H1 (cell line): ENCODE measurements at regions not wholly inside any gene's neighbourhood (a gene's known extent, or its start where the extent isn't known, plus 50 kb on each side); places are given as distances from the start of the nearest gene placed in this dataset.

Experiments used
- CTCF ChIA-PET: fragments of 300-600 bp; sonication (Branson Sonifier 250); formaldehyde crosslinking; loops from one replicate; lab custom pipeline; 2021; ENCODE audit not compliant: partially characterized antibody; lab: Charles Lee
- POLR2A ChIA-PET: fragments of 300-600 bp; sonication (Branson Sonifier 250); formaldehyde crosslinking; loops from one replicate; lab custom pipeline; 2021; ENCODE audit warnings: inconsistent platforms; ENCODE audit not compliant: partially characterized antibody; lab: Charles Lee
- DNase-seq, 2 experiments: peaks; one replicate each; pipeline versions ENCODE4 v3.0.0 to v3.0.0-alpha.2; 2010 to 2022; ENCODE audit warnings: low spot score in 2 of 2, low read depth in 1 of 2, mixed read lengths in 1 of 2
- FAIRE-seq: peaks from 2 replicates; lab custom pipeline; 2011; peaks lifted over from hg19 to GRCh38; lab: Jason Lieb, UNC
- H2AFZ ChIP-seq: 2 replicates; pipeline ENCODE4 v1.8.1; 2012; ENCODE audit warnings: low read length, inconsistent platforms
- H2AK5ac ChIP-seq: 2 replicates; pipeline ENCODE4 v1.6.1; 2013; ENCODE audit warnings: low read depth, low read length
- H2BK120ac ChIP-seq: replicated peaks from 2 replicates; pipeline ENCODE3; 2013; ENCODE audit warnings: low read depth, low read length, inconsistent platforms
- H2BK12ac ChIP-seq: 2 replicates; pipeline ENCODE4 v1.6.1; 2013; ENCODE audit warnings: low read depth, low read length
- H2BK15ac ChIP-seq: 2 replicates; pipeline ENCODE4 v1.6.1; 2013; ENCODE audit warnings: low read length
- H2BK20ac ChIP-seq: 2 replicates; pipeline ENCODE4 v1.6.1; 2013; ENCODE audit warnings: low read length
- H2BK5ac ChIP-seq: 2 replicates; pipeline ENCODE4 v1.6.1; 2013; ENCODE audit warnings: low read depth, low read length
- H3K14ac ChIP-seq: 2 replicates; pipeline ENCODE4 v1.6.1; 2013; ENCODE audit warnings: inconsistent platforms; ENCODE audit not compliant: insufficient read length
- H3K18ac ChIP-seq: 2 replicates; pipeline ENCODE4 v1.6.1; 2013; ENCODE audit warnings: low read length; ENCODE audit errors: extremely low read depth
- H3K23ac ChIP-seq: 2 replicates; pipeline ENCODE4 v1.6.1; 2013; ENCODE audit warnings: inconsistent platforms; ENCODE audit not compliant: insufficient read length
- H3K23me2 ChIP-seq: 2 replicates; pipeline ENCODE4 v1.6.1; 2013; ENCODE audit warnings: low read depth, low read length
- H3K27ac ChIP-seq: 2 replicates; pipeline ENCODE4 v1.6.1; 2011; ENCODE audit warnings: low read depth, low read length, inconsistent platforms
- H3K27me3 ChIP-seq, 4 experiments: replicated peaks in 1 of 4; 1 replicate in 1 of 4; 2 replicates in 3 of 4; pipeline versions ENCODE4 v1.6.1 to v1.8.1; 2011 to 2013; ENCODE audit warnings: low read length in 3 of 4, mild to moderate bottlenecking in 3 of 4, inconsistent platforms in 2 of 4, mixed read lengths in 2 of 4, moderate library complexity in 1 of 4; ENCODE audit not compliant: control insufficient read depth in 3 of 4, insufficient read depth in 3 of 4; ENCODE audit errors: extremely low read depth in 1 of 4
- H3K36me3 ChIP-seq, 4 experiments: 2 replicates each; pipeline versions ENCODE4 v1.6.1 to v1.8.1; 2011 to 2013; ENCODE audit warnings: mild to moderate bottlenecking in 4 of 4, low read length in 3 of 4, moderate library complexity in 2 of 4, control low read depth in 1 of 4, inconsistent platforms in 1 of 4; ENCODE audit not compliant: insufficient read depth in 4 of 4, control insufficient read depth in 2 of 4
- H3K4ac ChIP-seq: replicated peaks from 2 replicates; pipeline ENCODE3; 2013; ENCODE audit warnings: low read length, low read depth, mixed read lengths, inconsistent platforms; ENCODE audit not compliant: insufficient read length
- H3K4me1 ChIP-seq, 4 experiments: replicated peaks in 1 of 4; 1 replicate in 1 of 4; 2 replicates in 3 of 4; pipeline versions ENCODE4 v1.6.1 to v1.8.1; 2011 to 2013; ENCODE audit warnings: low read length in 3 of 4, inconsistent platforms in 2 of 4, mixed read lengths in 1 of 4; ENCODE audit not compliant: insufficient read depth in 4 of 4, control insufficient read depth in 3 of 4
- H3K4me2 ChIP-seq, 2 experiments: 2 replicates each; pipeline versions ENCODE4 v1.6.1 to v1.8.1; 2011 to 2013; ENCODE audit warnings: low read depth in 2 of 2, low read length in 2 of 2, control low read depth in 1 of 2, inconsistent platforms in 1 of 2, mild to moderate bottlenecking in 1 of 2; ENCODE audit not compliant: insufficient read depth in 1 of 2
- H3K4me3 ChIP-seq, 4 experiments: fragments of 200-600, 300-600 bp in 1 of 4; sonication (generic), shearing (Covaris generic), sonication (Bioruptor Twin) in 1 of 4; 2 replicates each; pipeline versions ENCODE4 v1.5.1 to v1.8.1; 2011 to 2016; ENCODE audit warnings: low read length in 4 of 4, low read depth in 3 of 4, control low read depth in 2 of 4, inconsistent platforms in 2 of 4, mild to moderate bottlenecking in 2 of 4, mixed read lengths in 1 of 4, moderate library complexity in 1 of 4; ENCODE audit not compliant: insufficient read depth in 2 of 4; ENCODE audit errors: extremely low read depth in 1 of 4
- H3K56ac ChIP-seq: replicated peaks from 2 replicates; pipeline ENCODE3; 2013; ENCODE audit warnings: low read depth, mild to moderate bottlenecking, mixed read lengths, low read length, inconsistent platforms; ENCODE audit not compliant: insufficient read length
- H3K79me1 ChIP-seq: 2 replicates; pipeline ENCODE4 v1.6.1; 2013; ENCODE audit warnings: low read depth, low read length, control low read depth
- H3K79me2 ChIP-seq, 2 experiments: 2 replicates each; pipeline versions ENCODE4 v1.6.1 to v1.8.1; 2012 to 2013; ENCODE audit warnings: low read length in 2 of 2, mild to moderate bottlenecking in 2 of 2, inconsistent platforms in 1 of 2; ENCODE audit not compliant: insufficient read depth in 2 of 2, control insufficient read depth in 1 of 2
- H3K9ac ChIP-seq, 4 experiments: replicated peaks in 1 of 4; 1 replicate in 1 of 4; 2 replicates in 3 of 4; pipeline versions ENCODE4 v1.6.1 to v1.8.1; 2011 to 2013; ENCODE audit warnings: low read depth in 3 of 4, low read length in 3 of 4, control low read depth in 2 of 4, mild to moderate bottlenecking in 2 of 4, moderate library complexity in 2 of 4, inconsistent platforms in 1 of 4; ENCODE audit errors: extremely low read depth in 1 of 4
- H3K9me3 ChIP-seq, 2 experiments: 2 replicates each; pipeline versions ENCODE4 v1.6.1 to v1.8.1; 2012 to 2013; ENCODE audit warnings: mild to moderate bottlenecking in 2 of 2, moderate library complexity in 2 of 2, control low read depth in 1 of 2, inconsistent platforms in 1 of 2, low read depth in 1 of 2, low read length in 1 of 2, mixed read lengths in 1 of 2; ENCODE audit not compliant: insufficient read depth in 2 of 2
- H4K20me1 ChIP-seq, 2 experiments: replicated peaks in 1 of 2; 2 replicates each; pipeline versions ENCODE3 to v1.8.1; 2011 to 2013; ENCODE audit warnings: inconsistent platforms in 2 of 2, low read length in 2 of 2, mild to moderate bottlenecking in 1 of 2; ENCODE audit not compliant: insufficient read depth in 2 of 2, control insufficient read depth in 1 of 2
- H4K5ac ChIP-seq: 2 replicates; pipeline ENCODE4 v1.6.1; 2013; ENCODE audit warnings: low read length, low read depth, mixed read lengths, inconsistent platforms; ENCODE audit not compliant: insufficient read length
- H4K8ac ChIP-seq: 2 replicates; pipeline ENCODE4 v1.8.0; 2013; ENCODE audit warnings: mild to moderate bottlenecking, moderate library complexity, low read length, inconsistent platforms; ENCODE audit not compliant: insufficient read depth; ENCODE audit errors: extremely low read depth
- H4K91ac ChIP-seq: replicated peaks from 2 replicates; pipeline ENCODE3; 2013; ENCODE audit warnings: low read length, mixed read lengths, inconsistent platforms; ENCODE audit not compliant: insufficient read length
- EGR1 ChIP-seq: IDR thresholded peaks from 2 replicates; pipeline ENCODE4 v1.6.1; 2011; ENCODE audit warnings: low read depth, low read length, borderline replicate concordance
- EP300 ChIP-seq, 2 experiments: IDR thresholded peaks; 1 replicate in 1 of 2; 2 replicates in 1 of 2; pipeline ENCODE4 v1.6.1; 2011 to 2012; ENCODE audit warnings: low read depth in 2 of 2, low read length in 2 of 2, mild to moderate bottlenecking in 2 of 2, borderline replicate concordance in 1 of 2, inconsistent platforms in 1 of 2, moderate library complexity in 1 of 2
- FOSL1 ChIP-seq: IDR thresholded peaks from 2 replicates; pipeline ENCODE4 v1.6.1; 2011; ENCODE audit warnings: mild to moderate bottlenecking, low read depth, low read length, moderate library complexity; ENCODE audit not compliant: insufficient read depth
- GABPA ChIP-seq: IDR thresholded peaks from 2 replicates; pipeline ENCODE4 v1.6.1; 2011; ENCODE audit warnings: mild to moderate bottlenecking, low read length, moderate library complexity, borderline replicate concordance; ENCODE audit not compliant: insufficient read depth
- GTF2F1 ChIP-seq: IDR thresholded peaks from 2 replicates; pipeline ENCODE4 v1.6.1; 2012; ENCODE audit warnings: low read depth, low read length, improper control_type of control experiment, borderline replicate concordance
- JUN ChIP-seq: IDR thresholded peaks from 2 replicates; pipeline ENCODE4 v1.6.1; 2011; ENCODE audit warnings: low read depth, mild to moderate bottlenecking, improper control_type of control experiment, low read length
- JUND ChIP-seq: IDR thresholded peaks from 2 replicates; pipeline ENCODE4 v1.6.1; 2011; ENCODE audit warnings: mild to moderate bottlenecking, improper control_type of control experiment, low read length
- POLR2A ChIP-seq, 2 experiments: IDR thresholded peaks; 1 replicate in 1 of 2; 2 replicates in 1 of 2; pipeline ENCODE4 v1.6.1; 2011; ENCODE audit warnings: low read depth in 2 of 2, low read length in 2 of 2, mild to moderate bottlenecking in 2 of 2; ENCODE audit errors: control extremely low read depth in 1 of 2
- RBBP5 ChIP-seq: IDR thresholded peaks from 2 replicates; pipeline ENCODE4 v1.7.1; 2012; ENCODE audit warnings: low read depth, mild to moderate bottlenecking, inconsistent platforms, low read length, moderate library complexity, borderline replicate concordance
- SIN3A ChIP-seq, 2 experiments: IDR thresholded peaks in 1 of 2; conservative IDR thresholded peaks in 1 of 2; 2 replicates each; pipeline ENCODE4 v1.6.1; 2011 to 2012; ENCODE audit warnings: low read length in 2 of 2, improper control_type of control experiment in 1 of 2, low read depth in 1 of 2, mild to moderate bottlenecking in 1 of 2
- TAF7 ChIP-seq: optimal IDR thresholded peaks from 2 replicates; pipeline ENCODE3; 2011; ENCODE audit warnings: low read depth, mild to moderate bottlenecking, inconsistent platforms, low read length, moderate library complexity, borderline replicate concordance
- YY1 ChIP-seq: IDR thresholded peaks from 2 replicates; pipeline ENCODE4 v1.6.1; 2011; ENCODE audit warnings: low read depth, mild to moderate bottlenecking, low read length
- WGBS, 2 experiments: shearing (Covaris generic) in 1 of 2; methylation state at CpG; one replicate each; pipeline versions ENCODE4 v1.1.6 to v1.1.7; 2013 to 2015; ENCODE audit warnings: low lambda C conversion rate in 2 of 2, mixed read lengths in 2 of 2, inconsistent platforms in 1 of 2, low coverage in 1 of 2, missing lambda C conversion rate in 1 of 2; ENCODE audit not compliant: insufficient replicate concordance in 2 of 2, insufficient coverage in 1 of 2, insufficient read length in 1 of 2; ENCODE audit errors: extremely low coverage in 1 of 2, missing lambda C conversion rate in 1 of 2; 5-methylcytosine and 5-hydroxymethylcytosine counted together

DNA sequence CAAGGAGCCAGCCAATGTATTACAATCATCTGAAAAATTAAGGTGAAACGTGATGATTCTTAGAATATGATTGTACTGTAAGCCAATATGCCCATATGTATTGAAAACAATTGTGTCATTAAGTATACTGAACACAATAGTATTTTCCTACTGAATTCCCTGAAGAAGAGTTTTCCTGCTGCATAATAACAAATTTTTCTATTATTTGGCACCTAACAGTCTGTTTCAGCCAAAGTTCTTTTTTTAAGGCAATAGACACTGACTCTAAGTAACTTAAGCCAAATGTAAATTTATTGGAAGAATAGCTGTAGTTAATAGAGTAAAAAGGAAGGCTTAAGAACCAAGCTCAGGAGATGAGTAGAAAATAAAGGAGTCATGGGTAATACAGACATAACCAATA is 220.6 kb downstream of the PPP4R3C start:
- H3K27ac ChIP-seq = no peak overlapping the region
- H2BK12ac ChIP-seq = no peak overlapping the region
- no peak overlapping the region for H2AK5ac ChIP-seq
- H2BK120ac ChIP-seq = no peak overlapping the region
- no peak overlapping the region for H2BK15ac ChIP-seq
- H3K9ac ChIP-seq = no peak overlapping the region
- no peak overlapping the region for H3K56ac ChIP-seq
- no peak overlapping the region for H4K91ac ChIP-seq
- no peak overlapping the region for H3K14ac ChIP-seq
- H4K20me1 ChIP-seq = no peaks in the 10 kb centered on the region
- no peaks in the 10 kb centered on the region for H3K4me1 ChIP-seq
- H3K23me2 ChIP-seq = no peaks in the 10 kb centered on the region
- no peak for DNase-seq
- POLR2A ChIA-PET = no interaction called here
- H3K27me3 ChIP-seq = no peaks in the 10 kb centered on the region
- TF ChIP-seq YY1 (no peak), GTF2F1 (no peak), EGR1 (no peak), GABPA (no peak), EP300 (IDR thresholded peaks at IDR 0.05; ENCODE audit: borderline replicate concordance in 1 of 2, low read depth in 2 of 2, low read length in 2 of 2) (no peak), FOSL1 (no peak), POLR2A (IDR thresholded peaks at IDR 0.05; ENCODE audit: control extremely low read depth in 1 of 2, low read depth in 2 of 2, low read length in 2 of 2) (no peak), TAF7 (no peak), SIN3A (conservative IDR thresholded peaks at IDR 0.05 in 1 of 2, IDR thresholded peaks at IDR 0.05 in 1 of 2; ENCODE audit: low read depth in 1 of 2, low read length in 2 of 2) (no peak), RBBP5 (no peak), JUND (no peak), JUN (no peak)
- H4K5ac ChIP-seq = no peak overlapping the region
- no peaks in the 10 kb centered on the region for H3K79me2 ChIP-seq
- no peak for FAIRE-seq
- no peaks in the 10 kb centered on the region for H3K79me1 ChIP-seq
- no peak overlapping the region for H3K4me2 ChIP-seq
- H3K36me3 ChIP-seq = no peaks in the 10 kb centered on the region
- no peak overlapping the region for H3K18ac ChIP-seq
- no peak overlapping the region for H3K4me3 ChIP-seq
- no peak overlapping the region for H2BK5ac ChIP-seq
- CTCF ChIA-PET = no interaction called here
- no peak overlapping the region for H3K23ac ChIP-seq
- H2BK20ac ChIP-seq = no peak overlapping the region
- peaks cover 7 to 12% of the 10 kb centered on the region in 2 experiments; a peak in 2 of 4 replicates for H3K9me3 ChIP-seq
- H4K8ac ChIP-seq = no peak overlapping the region
- no peak overlapping the region for H3K4ac ChIP-seq
- no peak overlapping the region for H2AFZ ChIP-seq
- 83% methylated on average over 1 of the region's 1 CpG; no CpG with 5 or more reads in 1 of the 2 experiments for WGBS, 2 experiments
